ENCODE measurements at regions not wholly inside any gene's neighbourhood (a gene's known extent, or its start where the extent isn't known, plus 50 kb on each side); places are given as distances from the start of the nearest gene placed in this dataset.

- no peak for TF ChIP-seq CTCF (conservative IDR thresholded peaks at IDR 0.05 in 1 of 2, IDR thresholded peaks at IDR 0.05 in 1 of 2; ENCODE audit: extremely low read depth in 1 of 2, insufficient read depth in 1 of 2, low read depth in 1 of 2, low read length in 2 of 2)
- TF ChIP-seq EZH2 (IDR thresholded peaks at IDR 0.05; ENCODE audit: borderline replicate concordance, low read length): no peak
Observed at GRCh38 chr12:63223128-63223527, 72.1 kb upstream of the AVPR1A start.

Data from mammary epithelial cell (primary cell).